Amygdala (tissue), 56 donors: ENCODE measurements at regions not wholly inside any gene's neighbourhood (a gene's known extent, or its start where the extent isn't known, plus 50 kb on each side); places are given as distances from the start of the nearest gene placed in this dataset.

Experiments used
- DNase-seq, 56 donors: peaks; one replicate each; lab custom pipeline; 2025; lab: John Stamatoyannopoulos, UW

- peak in 29 of 56 donors; percentile 9 to 76 (median 34) for DNase-seq
These were observed 113.7 kb upstream of the ANKRD1 start for GRCh38 chr10:91034494-91035159.

- DNase-seq, result no peak
These were observed 114.9 kb upstream of the ANKRD1 start for GRCh38 chr10:91035650-91036292.

- no peak for DNase-seq
These were observed 116.0 kb upstream of the ANKRD1 start for GRCh38 chr10:91036807-91037411.

GRCh38 chr10:91038971-91039370 lies 118.1 kb upstream of the ANKRD1 start:
- no peak for DNase-seq

GRCh38 chr10:91040343-91040742 lies 119.5 kb upstream of the ANKRD1 start:
- no peak for DNase-seq

- DNase-seq, result no peak
These were observed 121.2 kb upstream of the ANKRD1 start for GRCh38 chr10:91042069-91042468.

- no peak for DNase-seq
These were observed 122.5 kb upstream of the ANKRD1 start for GRCh38 chr10:91043173-91043910.

- no peak for DNase-seq
These were observed 126.0 kb upstream of the ANKRD1 start for GRCh38 chr10:91046869-91047268.

- no peak for DNase-seq
These were observed 127.5 kb upstream of the ANKRD1 start for GRCh38 chr10:91048380-91048779.

GRCh38 chr10:91049296-91049987 lies 128.6 kb upstream of the ANKRD1 start:
- DNase-seq, result peak in 1 of 56 donors; percentile 27

- no peak for DNase-seq
These were observed 129.1 kb upstream of the ANKRD1 start for GRCh38 chr10:91049988-91050360.

- no peak for DNase-seq
These were observed 129.6 kb upstream of the ANKRD1 start for GRCh38 chr10:91050371-91051034.

- peak in 33 of 56 donors; percentile 3 to 72 (median 20) for DNase-seq
These were observed 130.9 kb upstream of the ANKRD1 start for GRCh38 chr10:91051829-91052228.

GRCh38 chr10:91054325-91054724 lies 133.4 kb upstream of the ANKRD1 start:
- no peak for DNase-seq

GRCh38 chr10:91061187-91061586 lies 140.3 kb upstream of the ANKRD1 start:
- DNase-seq, result no peak

- DNase-seq, result no peak
These were observed 140.7 kb upstream of the ANKRD1 start for GRCh38 chr10:91061608-91062007.

GRCh38 chr10:91062091-91062490 lies 141.2 kb upstream of the ANKRD1 start:
- DNase-seq, result no peak

- DNase-seq, result no peak
These were observed 148.7 kb upstream of the PCGF5 start for GRCh38 chr10:91071786-91072185.

GRCh38 chr10:91073286-91073979 lies 147.0 kb upstream of the PCGF5 start:
- DNase-seq, result no peak
